CD4-positive, alpha-beta T cell treated with Interleukin-6 for 4 hours (primary cell): ENCODE measurements at regions not wholly inside any gene's neighbourhood (a gene's known extent, or its start where the extent isn't known, plus 50 kb on each side); places are given as distances from the start of the nearest gene placed in this dataset.

ENCODE experiments used
- DNase-seq: peaks from one replicate; pipeline ENCODE4 v3.0.0-alpha.2; 2020; ENCODE audit warnings: mixed read lengths

GRCh38 chr1:10897981-10898728, 101.7 kb upstream of the CASZ1 start:
- DNase-seq = no peak

DNA sequence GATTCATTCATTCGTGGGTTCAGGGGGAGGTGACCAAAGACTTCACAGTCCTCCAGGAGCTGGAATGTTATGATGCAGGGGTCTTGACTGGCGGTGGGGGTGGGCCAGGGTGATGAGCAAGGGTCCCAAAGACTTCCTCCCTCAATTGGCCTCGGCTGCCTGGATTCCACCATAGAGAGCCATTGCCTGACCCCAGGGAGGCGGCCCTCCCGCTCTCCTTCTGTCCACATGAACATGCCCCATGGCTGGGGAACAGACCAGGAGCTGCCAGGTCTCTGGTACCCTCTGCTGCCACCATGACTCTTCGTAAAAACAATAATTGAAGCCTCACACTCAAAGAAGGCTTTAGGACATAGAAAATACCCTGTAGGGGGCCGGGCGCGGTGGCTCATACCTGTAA, 102.5 kb upstream of the CASZ1 start:
- no peak for DNase-seq

- DNase-seq = no peak
Measured at GRCh38 chr1:10899490-10900250, 103.2 kb upstream of the CASZ1 start.

DNA sequence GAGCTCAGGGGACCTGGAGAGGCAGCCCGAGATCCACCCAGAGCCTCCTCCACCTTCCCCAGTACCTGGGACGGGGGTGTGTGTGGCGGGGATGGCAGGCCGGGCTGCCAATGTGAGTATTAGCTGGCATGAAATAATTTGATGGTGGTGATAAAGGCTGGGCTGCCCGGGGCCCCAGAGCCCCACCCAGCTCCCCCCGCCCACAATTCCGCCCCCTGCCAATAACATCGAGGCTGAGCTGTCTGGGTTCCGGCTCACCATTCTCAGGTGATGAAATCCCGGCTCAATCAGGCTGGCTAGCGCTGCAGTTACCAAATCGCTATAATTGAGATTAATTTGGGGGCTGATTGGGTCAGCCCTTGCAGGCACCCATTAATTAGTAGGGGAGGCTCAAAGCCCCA, 103.8 kb upstream of the CASZ1 start:
- DNase-seq = no peak

GRCh38 chr1:10900691-10901090, 104.2 kb upstream of the CASZ1 start:
- no peak for DNase-seq

DNA sequence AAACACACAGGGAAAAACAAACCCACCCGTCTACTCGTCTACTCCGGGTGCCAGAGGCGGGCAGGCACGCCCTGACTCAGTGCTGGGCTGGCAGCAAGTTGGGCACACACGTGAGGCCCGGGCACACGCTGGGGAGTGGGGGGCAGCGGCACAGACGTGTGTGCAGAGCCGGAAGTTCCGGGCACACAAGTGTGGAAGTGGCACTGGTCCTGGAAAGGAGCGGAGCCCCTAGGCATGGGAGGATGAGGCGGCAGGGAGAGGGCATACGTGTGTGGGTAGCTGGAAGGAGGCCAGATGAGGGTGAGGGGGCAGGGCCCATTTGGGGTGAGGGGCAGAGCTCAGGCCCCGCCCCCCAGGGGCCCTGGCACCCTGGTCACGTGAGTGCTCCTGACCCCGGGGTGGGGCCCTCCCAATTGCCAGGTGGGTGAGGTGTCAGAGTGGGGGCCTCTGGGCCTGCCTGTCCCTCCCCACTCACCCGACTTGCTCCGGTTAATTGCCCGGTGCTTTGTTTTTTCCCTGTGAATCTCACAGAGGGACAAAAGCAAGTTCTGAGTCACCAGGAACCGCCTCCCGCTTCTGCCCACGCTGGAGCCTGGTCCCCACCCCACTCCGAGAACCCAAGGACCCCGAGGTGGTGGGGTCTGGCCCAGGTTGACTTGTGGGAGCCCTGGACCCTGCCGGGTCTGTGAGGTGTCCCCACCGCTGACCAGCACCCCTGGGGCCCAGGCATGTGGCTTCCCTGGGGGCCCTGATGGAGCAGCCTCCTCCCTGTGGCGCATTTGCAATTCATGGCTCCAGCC, 104.8 kb upstream of the CASZ1 start:
- DNase-seq = no peak

GRCh38 chr1:10901891-10902805, 105.7 kb upstream of the CASZ1 start:
- DNase-seq = no peak

DNA sequence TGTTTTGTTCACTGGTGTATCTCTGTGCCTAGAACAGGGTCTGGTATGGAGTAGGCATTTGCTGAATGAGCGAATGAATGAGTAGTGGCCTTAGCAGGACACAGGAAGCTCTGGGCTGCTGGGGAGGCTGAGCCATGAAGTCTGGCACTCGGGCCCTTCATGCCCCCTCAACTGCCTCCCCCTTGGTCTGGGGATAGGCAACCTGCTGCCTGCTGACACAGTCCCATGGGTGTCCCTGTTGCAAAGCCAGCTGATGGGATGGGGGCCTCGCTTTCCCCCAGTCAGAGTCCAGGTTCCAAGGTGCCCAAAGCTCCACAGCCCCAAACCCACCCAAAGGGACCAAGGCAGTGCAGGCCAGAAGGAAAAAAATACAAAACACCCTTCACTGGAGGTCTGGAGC, 107.0 kb upstream of the CASZ1 start:
- no peak for DNase-seq

DNA sequence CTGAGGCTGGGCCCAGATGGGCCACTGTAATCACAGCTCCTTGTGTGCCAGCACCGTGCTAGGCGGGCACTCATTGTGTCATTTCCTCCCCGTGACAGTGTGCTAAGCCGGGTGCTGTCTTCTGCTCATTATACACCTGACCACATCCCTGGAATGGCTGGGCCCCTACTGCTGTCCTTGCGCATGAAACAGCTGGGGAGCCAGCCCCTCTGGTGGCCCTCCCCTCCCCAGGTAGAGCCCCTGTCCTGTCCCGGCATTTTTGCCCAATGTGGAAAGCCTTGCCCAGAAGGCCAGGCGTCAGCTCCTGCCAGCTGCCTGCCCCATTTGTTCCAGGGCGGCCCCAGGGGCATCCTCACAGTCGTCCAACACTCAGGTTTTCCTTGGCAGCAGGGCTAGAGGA, 107.4 kb upstream of the CASZ1 start:
- DNase-seq = peak; percentile 55

DNA sequence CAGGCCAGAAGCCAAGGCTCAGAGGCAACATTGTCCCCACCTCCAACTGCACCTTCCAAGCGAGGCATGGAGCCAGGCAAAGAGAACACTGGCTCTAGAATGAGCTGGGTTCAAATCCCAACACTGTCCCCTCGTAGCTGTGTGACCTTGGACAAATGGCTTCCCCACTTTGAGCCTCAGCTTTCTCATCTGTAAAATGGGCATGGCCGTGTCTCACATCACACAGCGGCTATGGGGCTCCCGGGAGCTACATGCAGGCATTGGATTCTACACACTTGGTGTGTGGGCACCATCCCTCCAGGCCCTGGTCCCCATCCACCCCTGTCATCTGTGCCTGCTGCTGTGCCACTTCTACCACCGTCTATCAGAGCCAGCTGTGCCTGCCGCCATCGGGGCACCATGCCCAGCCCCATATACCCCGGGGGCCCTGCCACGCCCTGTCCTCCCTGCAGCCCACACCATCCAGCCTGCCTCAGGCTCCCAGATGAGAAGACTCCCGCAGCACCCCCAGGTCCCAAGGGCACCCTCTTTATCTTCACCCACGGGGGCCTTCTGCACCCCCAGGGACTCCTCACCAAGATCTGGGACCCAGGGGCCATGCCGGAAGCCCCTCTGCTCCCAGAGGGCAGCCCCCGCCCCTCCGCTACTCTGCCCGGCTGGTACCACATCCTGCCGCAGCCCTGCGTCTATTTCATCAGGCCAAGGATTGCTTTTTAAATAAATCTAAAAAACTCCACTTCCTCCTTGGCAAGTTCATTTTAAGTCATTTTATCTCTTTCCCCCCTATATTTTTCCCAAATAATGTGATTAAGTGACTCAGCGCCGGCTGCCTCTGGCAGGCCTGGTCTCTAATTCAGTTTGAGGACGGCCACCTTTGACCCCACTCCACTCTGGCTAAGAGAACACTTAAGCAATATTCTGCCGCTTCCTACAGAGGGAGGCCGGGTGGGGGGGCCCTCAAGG, 107.8 kb upstream of the TARDBP start:
- DNase-seq = peak; percentile 67

DNA sequence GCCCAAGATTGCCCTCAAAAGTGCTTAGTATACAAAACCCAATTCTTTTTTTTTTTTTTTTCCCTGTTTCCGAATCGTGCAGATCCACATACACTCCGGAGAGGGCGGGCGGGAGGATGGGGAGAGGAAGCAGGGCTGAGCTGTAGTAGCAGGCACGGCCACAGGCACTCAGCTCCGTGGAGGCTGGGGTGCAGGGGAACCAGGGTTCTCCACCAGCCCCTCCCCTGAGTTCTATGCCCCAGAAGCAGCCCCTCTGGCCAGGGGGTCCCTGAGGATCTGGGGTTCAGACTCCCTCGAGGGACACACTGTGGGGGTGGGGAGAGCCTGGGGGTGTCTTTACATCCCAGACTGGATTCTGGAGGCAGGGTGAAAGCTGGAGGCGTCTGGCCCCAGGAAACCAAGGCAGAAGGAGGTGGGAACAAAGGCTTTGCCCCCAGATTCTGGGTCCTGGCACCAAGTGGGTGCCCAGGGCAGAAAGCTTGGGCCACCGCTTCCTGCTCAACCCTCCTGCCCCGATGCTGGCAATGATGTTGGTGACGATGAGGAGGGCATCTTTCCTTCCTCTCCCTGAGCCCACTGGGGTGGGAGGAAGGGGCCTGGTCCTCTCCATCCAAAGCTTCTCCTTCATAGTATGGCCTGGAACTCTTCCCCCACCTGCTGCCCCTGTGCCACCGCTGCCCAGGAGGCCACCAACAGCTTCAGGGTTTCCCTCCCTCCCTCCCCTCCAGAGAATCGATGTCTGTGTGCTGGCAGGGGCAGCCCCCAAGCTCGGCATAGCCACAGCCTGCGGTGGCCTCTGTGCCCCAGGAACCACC, 106.4 kb upstream of the TARDBP start:
- peak; percentile 18 for DNase-seq

DNA sequence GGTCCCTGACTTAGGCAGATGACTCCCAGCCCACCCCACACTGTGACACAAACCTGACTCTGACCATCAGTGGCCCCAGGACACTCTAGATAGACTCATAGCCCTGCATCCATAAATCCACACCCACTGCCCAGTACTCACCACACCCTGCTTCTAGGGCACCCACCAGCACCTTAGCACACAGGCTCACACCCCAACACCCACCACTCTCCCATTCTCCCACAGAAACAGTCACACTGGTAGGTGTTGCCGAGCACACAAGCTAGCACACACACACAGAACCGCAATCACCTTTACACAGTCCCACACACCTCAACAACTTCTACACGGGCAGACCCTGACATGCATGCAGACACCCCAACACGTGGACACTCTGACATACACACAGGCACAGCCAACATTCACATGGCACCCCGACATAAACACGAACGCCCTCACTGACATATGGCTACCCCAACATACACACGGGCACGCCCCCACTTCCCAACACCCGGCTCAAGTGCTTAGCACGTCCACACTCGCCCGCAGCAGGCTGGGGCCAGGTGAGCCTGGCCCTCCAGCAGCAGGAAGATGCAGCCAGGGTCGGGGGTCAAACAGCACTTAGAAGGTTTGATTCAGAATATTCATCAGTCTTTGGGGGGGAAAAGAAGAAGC, 105.5 kb upstream of the TARDBP start:
- no peak for DNase-seq

- no peak for DNase-seq
Measured at GRCh38 chr1:10908266-10908665, 104.2 kb upstream of the TARDBP start.

DNA sequence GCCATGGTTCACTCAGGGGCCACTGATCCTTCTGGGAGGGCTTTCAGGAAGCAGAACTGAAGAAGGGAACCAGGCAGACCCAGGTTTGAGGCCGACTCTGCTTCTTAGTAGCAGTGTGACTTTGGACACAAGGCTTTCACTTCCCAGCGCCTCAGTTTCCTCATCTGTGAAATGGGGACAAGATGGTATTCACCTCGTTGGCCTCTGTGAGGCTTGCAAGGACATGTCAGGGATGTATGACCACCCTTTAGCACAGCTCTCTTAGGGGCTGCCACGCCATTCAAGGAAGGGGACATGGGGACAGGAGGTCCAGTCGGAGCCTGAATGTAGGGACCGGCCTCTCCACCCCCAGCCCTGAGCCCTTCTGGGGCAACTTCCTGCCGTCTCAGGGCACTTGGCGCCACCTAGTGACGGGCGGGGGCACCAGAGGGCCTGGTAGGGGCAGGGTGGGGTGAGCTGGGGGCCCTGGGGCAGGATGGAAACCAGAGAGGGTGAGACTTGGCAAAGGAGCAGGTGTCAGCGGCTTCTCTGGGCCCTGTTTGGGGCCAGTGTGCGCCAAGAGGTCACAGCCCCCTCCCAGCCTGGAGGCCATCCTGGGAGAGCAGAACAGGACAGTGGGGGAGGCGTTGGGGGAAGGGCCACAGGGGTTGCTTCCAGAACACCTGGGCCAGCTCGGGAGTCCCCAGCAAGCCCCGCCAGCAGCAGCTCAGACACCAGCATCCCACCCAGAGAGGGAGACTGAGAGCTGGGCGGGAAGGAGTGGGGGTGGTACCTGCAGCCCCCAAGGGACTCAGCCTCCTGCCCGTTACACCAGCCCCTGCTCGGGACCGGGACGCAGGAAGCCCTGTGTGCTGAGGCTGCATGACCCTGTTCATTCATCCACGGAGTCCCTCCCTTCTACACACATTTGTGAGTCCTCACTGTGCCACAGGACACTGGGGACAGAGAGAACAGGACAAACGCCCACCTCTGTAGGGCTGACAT, 102.5 kb upstream of the TARDBP start:
- DNase-seq = peak; percentile 80

GRCh38 chr1:10910681-10911489, 101.6 kb upstream of the TARDBP start:
- DNase-seq = no peak

GRCh38 chr1:10911490-10912166, 100.8 kb upstream of the TARDBP start:
- no peak for DNase-seq

DNA sequence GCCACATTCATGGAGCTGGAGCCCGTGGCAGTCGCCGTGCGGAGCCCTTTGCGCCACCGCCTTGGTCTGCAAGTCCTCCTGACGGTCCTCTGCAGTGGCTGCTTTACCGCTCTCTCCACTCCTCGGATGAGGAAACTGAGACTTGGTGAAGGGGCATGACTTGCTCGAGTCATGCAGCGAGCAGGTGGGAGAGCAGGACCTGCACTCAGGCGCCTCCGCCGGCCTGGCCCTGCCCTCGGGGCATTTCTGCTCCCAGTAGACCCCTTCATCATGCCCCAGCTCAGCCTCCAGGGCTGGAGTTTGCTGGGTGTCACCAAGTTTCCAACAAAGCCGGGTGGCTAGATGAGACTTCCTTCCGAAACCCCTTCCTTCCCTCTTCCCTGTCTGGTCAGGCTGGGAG, 100.0 kb upstream of the TARDBP start:
- DNase-seq = no peak
